NCI-H2196 (cell line): ENCODE measurements at regions not wholly inside any gene's neighbourhood (a gene's known extent, or its start where the extent isn't known, plus 50 kb on each side); places are given as distances from the start of the nearest gene placed in this dataset.
A peak's percentile ranks its signal among the peaks of the same experiment; 100 is the strongest.

Experiments used
- DNase-seq: peaks from one replicate; lab custom pipeline; 2025; ENCODE audit not compliant: unreplicated experiment; lab: John Stamatoyannopoulos, UW

GRCh38 chr9:81490605-81491331 lies 198.6 kb downstream of the TLE1 start:
- DNase-seq: no peak

GRCh38 chr9:81489046-81489445 lies 200.3 kb downstream of the TLE1 start:
- DNase-seq: no peak

GRCh38 chr9:81480828-81481604 lies 208.3 kb downstream of the TLE1 start:
- no peak for DNase-seq

- DNase-seq: peak; percentile 12
Measured at GRCh38 chr9:81479573-81479972, 209.8 kb downstream of the TLE1 start.

- no peak for DNase-seq
Measured at GRCh38 chr9:81477669-81478068, 211.7 kb downstream of the TLE1 start.

- no peak for DNase-seq
Measured at GRCh38 chr9:81476813-81477490, 212.4 kb downstream of the TLE1 start.

GRCh38 chr9:81474792-81475191 lies 214.6 kb downstream of the TLE1 start:
- DNase-seq: no peak

- DNase-seq: no peak
Measured at GRCh38 chr9:81474125-81474524, 215.2 kb downstream of the TLE1 start.

GRCh38 chr9:81473708-81474107 lies 215.6 kb downstream of the TLE1 start:
- DNase-seq: no peak

- no peak for DNase-seq
Measured at GRCh38 chr9:81473206-81473605, 216.1 kb downstream of the TLE1 start.

- no peak for DNase-seq
Measured at GRCh38 chr9:81472701-81473100, 216.6 kb downstream of the TLE1 start.

- DNase-seq: peak; percentile 5
Measured at GRCh38 chr9:81470864-81471263, 218.5 kb downstream of the TLE1 start.

GRCh38 chr9:81468084-81468595 lies 221.2 kb downstream of the TLE1 start:
- DNase-seq: no peak

- no peak for DNase-seq
Measured at GRCh38 chr9:81466981-81467380, 222.4 kb downstream of the TLE1 start.

- no peak for DNase-seq
Measured at GRCh38 chr9:81465468-81466011, 223.8 kb downstream of the TLE1 start.

- DNase-seq: no peak
Measured at GRCh38 chr9:81462801-81463200, 226.5 kb downstream of the TLE1 start.

GRCh38 chr9:81461196-81461595 lies 228.2 kb downstream of the TLE1 start:
- no peak for DNase-seq

- DNase-seq: no peak
Measured at GRCh38 chr9:81460693-81461092, 228.7 kb downstream of the TLE1 start.

GRCh38 chr9:81459591-81459990 lies 229.8 kb downstream of the TLE1 start:
- no peak for DNase-seq

- peak; percentile 23 for DNase-seq
Measured at GRCh38 chr9:81456431-81457006, 232.8 kb downstream of the TLE1 start.
